Activated T-cell treated with anti-CD3 and anti-CD28 coated beads, Interleukin-2, amount 50 U/mL, for 24 hours (primary cell): ENCODE measurements at regions not wholly inside any gene's neighbourhood (a gene's known extent, or its start where the extent isn't known, plus 50 kb on each side); places are given as distances from the start of the nearest gene placed in this dataset.
"Not testable (repeated sequence)": the region's sequence is repeated elsewhere in the genome, so short reads cannot be mapped to it uniquely, and the experiment has no call there.

Experiments
- DNase-seq: peaks from one replicate; pipeline ENCODE4 v3.0.0-alpha.2; 2020
- H3K27ac Mint-ChIP-seq: 2 replicates; pipeline ENCODE4 v1.8.0; 2020; ENCODE audit warnings: mild to moderate bottlenecking, mixed read lengths
- H3K27me3 Mint-ChIP-seq: 2 replicates; pipeline ENCODE4 v1.8.0; 2020; ENCODE audit warnings: mixed read lengths
- H3K36me3 Mint-ChIP-seq: 2 replicates; pipeline ENCODE4 v1.8.0; 2020; ENCODE audit warnings: low read depth, mixed read lengths
- H3K4me1 Mint-ChIP-seq: 2 replicates; pipeline ENCODE4 v1.8.0; 2020; ENCODE audit warnings: low read depth, mixed read lengths
- H3K4me3 Mint-ChIP-seq: 2 replicates; pipeline ENCODE4 v1.8.0; 2020; ENCODE audit warnings: mild to moderate bottlenecking, moderate library complexity, mixed read lengths
- H3K9me3 Mint-ChIP-seq: 2 replicates; pipeline ENCODE4 v1.8.0; 2020; ENCODE audit warnings: mixed read lengths

GRCh38 chr3:28136607-28137216 is 104.7 kb upstream of the CMC1 start:
- H3K36me3 Mint-ChIP-seq: no peaks in the 10 kb centered on the region
- no peak overlapping the region for H3K4me3 Mint-ChIP-seq
- H3K4me1 Mint-ChIP-seq: no peaks in the 10 kb centered on the region
- no peak overlapping the region for H3K27ac Mint-ChIP-seq
- no peak for DNase-seq
- H3K27me3 Mint-ChIP-seq: no peaks in the 10 kb centered on the region
- H3K9me3 Mint-ChIP-seq: no peaks in the 10 kb centered on the region

- H3K9me3 Mint-ChIP-seq: no peaks in the 10 kb centered on the region
- no peaks in the 10 kb centered on the region for H3K27me3 Mint-ChIP-seq
- no peak for DNase-seq
- peaks cover 3% of the 10 kb centered on the region for H3K4me1 Mint-ChIP-seq
- H3K27ac Mint-ChIP-seq: no peak overlapping the region
- no peak overlapping the region for H3K4me3 Mint-ChIP-seq
- no peaks in the 10 kb centered on the region for H3K36me3 Mint-ChIP-seq
Observed at GRCh38 chr3:28138043-28138610, 103.3 kb upstream of the CMC1 start.

- H3K9me3 Mint-ChIP-seq: no peaks in the 10 kb centered on the region
- H3K27me3 Mint-ChIP-seq: no peaks in the 10 kb centered on the region
- DNase-seq: no peak
- H3K4me3 Mint-ChIP-seq: no peak overlapping the region
- H3K27ac Mint-ChIP-seq: no peak overlapping the region
- peaks cover 3% of the 10 kb centered on the region for H3K4me1 Mint-ChIP-seq
- no peaks in the 10 kb centered on the region for H3K36me3 Mint-ChIP-seq
Observed at GRCh38 chr3:28139288-28139687, 102.1 kb upstream of the CMC1 start.

- no peaks in the 10 kb centered on the region for H3K36me3 Mint-ChIP-seq
- no peaks in the 10 kb centered on the region for H3K9me3 Mint-ChIP-seq
- no peak for DNase-seq
- H3K4me1 Mint-ChIP-seq: peaks cover 3% of the 10 kb centered on the region
- H3K4me3 Mint-ChIP-seq: no peak overlapping the region
- H3K27ac Mint-ChIP-seq: no peak overlapping the region
- no peaks in the 10 kb centered on the region for H3K27me3 Mint-ChIP-seq
Observed at GRCh38 chr3:28139967-28140634, 101.3 kb upstream of the CMC1 start.

- H3K27ac Mint-ChIP-seq: no peak overlapping the region
- H3K36me3 Mint-ChIP-seq: no peaks in the 10 kb centered on the region
- H3K4me1 Mint-ChIP-seq: peaks cover 3% of the 10 kb centered on the region
Observed at GRCh38 chr3:28140664-28141063, 100.8 kb upstream of the CMC1 start.

GRCh38 chr3:28149960-28150359 is 91.5 kb upstream of the CMC1 start:
- H3K27ac Mint-ChIP-seq: no peak overlapping the region
- H3K4me3 Mint-ChIP-seq: no peak overlapping the region
- no peaks in the 10 kb centered on the region for H3K27me3 Mint-ChIP-seq
- peaks cover 1% of the 10 kb centered on the region for H3K9me3 Mint-ChIP-seq
- peaks cover 13% of the 10 kb centered on the region for H3K4me1 Mint-ChIP-seq
- DNase-seq: no peak
- no peaks in the 10 kb centered on the region for H3K36me3 Mint-ChIP-seq

More at GRCh38 chr3:28140664-28141063, 100.8 kb upstream of the CMC1 start:
- no peaks in the 10 kb centered on the region for H3K9me3 Mint-ChIP-seq
- no peak for DNase-seq
- H3K27me3 Mint-ChIP-seq: no peaks in the 10 kb centered on the region
- H3K4me3 Mint-ChIP-seq: no peak overlapping the region

- Mint-ChIP-seq H3K4me3 (no peak overlapping the region), H3K36me3 (no peaks in the 10 kb centered on the region), H3K9me3 (peaks cover 1% of the 10 kb centered on the region), H3K27me3 (no peaks in the 10 kb centered on the region), H3K27ac (no peak overlapping the region), H3K4me1 (peaks cover 13% of the 10 kb centered on the region)
- DNase-seq: no peak
Observed at GRCh38 chr3:28150465-28151206, 90.8 kb upstream of the CMC1 start.

- Mint-ChIP-seq H3K36me3 (no peaks in the 10 kb centered on the region), H3K4me3 (no peak overlapping the region), H3K27ac (no peak overlapping the region), H3K9me3 (peaks cover 1% of the 10 kb centered on the region), H3K27me3 (no peaks in the 10 kb centered on the region), H3K4me1 (peaks cover 13% of the 10 kb centered on the region)
- no peak for DNase-seq
Observed at GRCh38 chr3:28151207-28151550, 90.2 kb upstream of the CMC1 start.

- H3K4me3 Mint-ChIP-seq: peak overlapping the region; percentile 43
Observed at GRCh38 chr3:28151608-28152228, 89.7 kb upstream of the CMC1 start.

GRCh38 chr3:28155631-28156030 is 85.8 kb upstream of the CMC1 start:
- Mint-ChIP-seq H3K27ac (no peak overlapping the region), H3K4me3 (no peak overlapping the region), H3K27me3 (no peaks in the 10 kb centered on the region), H3K36me3 (no peaks in the 10 kb centered on the region), H3K9me3 (peaks cover 17% of the 10 kb centered on the region), H3K4me1 (peaks cover 13% of the 10 kb centered on the region)
- DNase-seq: no peak

More at GRCh38 chr3:28151608-28152228, 89.7 kb upstream of the CMC1 start:
- H3K36me3 Mint-ChIP-seq: no peaks in the 10 kb centered on the region
- no peaks in the 10 kb centered on the region for H3K27me3 Mint-ChIP-seq
- H3K27ac Mint-ChIP-seq: no peak overlapping the region
- H3K9me3 Mint-ChIP-seq: peaks cover 1% of the 10 kb centered on the region
- peaks cover 13% of the 10 kb centered on the region for H3K4me1 Mint-ChIP-seq
- no peak for DNase-seq

- not testable (repeated sequence) for H3K36me3 Mint-ChIP-seq, DNase-seq, H3K27ac Mint-ChIP-seq, H3K27me3 Mint-ChIP-seq, H3K4me1 Mint-ChIP-seq, H3K4me3 Mint-ChIP-seq
- peaks cover 17% of the 10 kb centered on the region for H3K9me3 Mint-ChIP-seq
Observed at GRCh38 chr3:28156599-28156998, 84.8 kb upstream of the CMC1 start.

- Mint-ChIP-seq H3K36me3 (peaks cover 7% of the 10 kb centered on the region), H3K27ac (peak overlapping the region; percentile 92), H3K4me1 (peaks cover 17% of the 10 kb centered on the region), H3K4me3 (peak overlapping the region; percentile 60), H3K27me3 (no peaks in the 10 kb centered on the region), H3K9me3 (no peaks in the 10 kb centered on the region)
- DNase-seq: no peak
Observed at GRCh38 chr3:28171962-28172361, 69.5 kb upstream of the CMC1 start.

GRCh38 chr3:28172748-28173147 is 68.7 kb upstream of the CMC1 start:
- DNase-seq: no peak
- Mint-ChIP-seq H3K4me3 (no peak overlapping the region), H3K9me3 (no peaks in the 10 kb centered on the region), H3K27me3 (no peaks in the 10 kb centered on the region), H3K36me3 (peaks cover 7% of the 10 kb centered on the region), H3K27ac (no peak overlapping the region), H3K4me1 (peaks cover 17% of the 10 kb centered on the region)

GRCh38 chr3:28173836-28174235 is 67.6 kb upstream of the CMC1 start:
- no peak overlapping the region for H3K27ac Mint-ChIP-seq
- H3K27me3 Mint-ChIP-seq: no peaks in the 10 kb centered on the region
- peaks cover 17% of the 10 kb centered on the region for H3K4me1 Mint-ChIP-seq
- peaks cover 7% of the 10 kb centered on the region for H3K36me3 Mint-ChIP-seq
- no peak for DNase-seq
- H3K9me3 Mint-ChIP-seq: no peaks in the 10 kb centered on the region
- no peak overlapping the region for H3K4me3 Mint-ChIP-seq
